M059J (cell line): ENCODE measurements at regions not wholly inside any gene's neighbourhood (a gene's known extent, or its start where the extent isn't known, plus 50 kb on each side); places are given as distances from the start of the nearest gene placed in this dataset.

Experiments
- DNase-seq: peaks from one replicate; pipeline ENCODE4 v3.0.0-alpha.2; 2012; ENCODE audit warnings: low read depth

- no peak for DNase-seq
Measured at GRCh38 chr20:16945619-16946018, 197.5 kb downstream of the OTOR start.

GRCh38 chr20:16946097-16946496, 197.9 kb downstream of the OTOR start:
- no peak for DNase-seq

- peak; percentile 61 for DNase-seq
Measured at GRCh38 chr20:16947479-16947878, 199.3 kb downstream of the OTOR start.

GRCh38 chr20:16951876-16952275, 203.7 kb downstream of the OTOR start:
- no peak for DNase-seq

GRCh38 chr20:16952965-16953364, 204.8 kb downstream of the OTOR start:
- DNase-seq = no peak

- no peak for DNase-seq
Measured at GRCh38 chr20:16953858-16954257, 205.7 kb downstream of the OTOR start.

- DNase-seq = no peak
Measured at GRCh38 chr20:16955462-16955861, 207.3 kb downstream of the OTOR start.

- DNase-seq = no peak
Measured at GRCh38 chr20:16955971-16956370, 207.8 kb downstream of the OTOR start.

GRCh38 chr20:16965401-16965800, 217.2 kb downstream of the OTOR start:
- DNase-seq = no peak

- no peak for DNase-seq
Measured at GRCh38 chr20:16966276-16966880, 218.2 kb downstream of the OTOR start.

GRCh38 chr20:16968099-16968498, 219.9 kb downstream of the OTOR start:
- DNase-seq = no peak

GRCh38 chr20:16970776-16971175, 222.6 kb downstream of the OTOR start:
- DNase-seq = no peak

GRCh38 chr20:16974080-16974854, 226.1 kb downstream of the OTOR start:
- DNase-seq = no peak

GRCh38 chr20:16974855-16975162, 226.7 kb downstream of the OTOR start:
- no peak for DNase-seq

GRCh38 chr20:16975682-16976081, 227.5 kb downstream of the OTOR start:
- no peak for DNase-seq

- DNase-seq = no peak
Measured at GRCh38 chr20:16978497-16978896, 230.3 kb downstream of the OTOR start.

- DNase-seq = no peak
Measured at GRCh38 chr20:16982091-16982726, 234.1 kb downstream of the OTOR start.

GRCh38 chr20:16984481-16984880, 236.3 kb downstream of the OTOR start:
- no peak for DNase-seq

- no peak for DNase-seq
Measured at GRCh38 chr20:17003170-17003870, 223.5 kb upstream of the PCSK2 start.

GRCh38 chr20:17010181-17010580, 216.7 kb upstream of the PCSK2 start:
- no peak for DNase-seq

- DNase-seq = no peak
Measured at GRCh38 chr20:17012546-17013226, 214.2 kb upstream of the PCSK2 start.

- no peak for DNase-seq
Measured at GRCh38 chr20:17014217-17014616, 212.6 kb upstream of the PCSK2 start.
